ENCODE measurements at regions not wholly inside any gene's neighbourhood (a gene's known extent, or its start where the extent isn't known, plus 50 kb on each side); places are given as distances from the start of the nearest gene placed in this dataset.
"Not testable (repeated sequence)": the region's sequence is repeated elsewhere in the genome, so short reads cannot be mapped to it uniquely, and the experiment has no call there.

DNA sequence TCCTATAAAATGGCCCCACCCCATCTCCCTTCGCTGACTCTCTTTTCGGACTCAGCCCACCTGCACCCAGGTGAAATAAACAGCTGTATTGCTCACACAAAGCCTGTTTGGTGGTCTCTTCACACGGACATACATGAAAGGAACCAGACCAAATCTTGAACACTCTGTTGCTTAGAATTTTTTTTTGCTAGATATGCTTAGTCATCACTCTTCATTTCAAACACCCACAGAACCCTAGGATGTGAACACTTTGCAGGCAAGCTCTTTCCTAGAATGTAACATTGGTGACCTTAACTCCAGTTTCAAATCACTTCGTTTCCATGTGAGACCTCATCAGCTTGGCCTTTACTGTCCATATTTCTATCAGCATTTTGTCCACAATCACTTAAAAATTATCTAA is 530.3 kb upstream of the KLHL4 start:
- TF ChIP-seq CTCF (IDR thresholded peaks at IDR 0.05); EZH2 (IDR thresholded peaks at IDR 0.05; ENCODE audit: borderline replicate concordance, insufficient read depth, low read depth, low read length, poor library complexity, severe bottlenecking): not testable (repeated sequence)

Data from B cell (primary cell).